ENCODE measurements at regions not wholly inside any gene's neighbourhood (a gene's known extent, or its start where the extent isn't known, plus 50 kb on each side); places are given as distances from the start of the nearest gene placed in this dataset.

DNA sequence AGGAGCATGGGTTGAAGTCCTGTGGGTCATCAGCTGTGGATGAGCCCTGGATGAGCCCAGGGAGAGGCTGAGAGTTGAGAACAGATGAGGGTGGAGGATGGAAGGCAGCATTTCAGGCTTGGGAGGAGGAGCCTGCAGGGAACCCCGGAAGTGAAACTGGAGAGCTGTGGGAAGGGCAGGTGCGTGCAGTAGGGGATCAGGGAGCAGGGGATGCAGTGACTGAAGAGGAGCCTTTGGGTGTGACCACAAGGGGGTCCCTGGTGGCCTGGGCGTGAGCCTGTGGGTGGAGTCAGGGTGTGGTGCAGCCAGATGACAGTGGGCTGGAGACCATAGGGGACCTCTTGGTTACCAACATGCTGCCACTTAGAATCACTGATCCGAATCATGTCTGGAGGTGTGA is 115.5 kb downstream of the PAPOLA start:
- Mint-ChIP-seq H3K9me3 (ENCODE audit: low read depth) (no peaks in the 10 kb centered on the region), H3K4me3 (ENCODE audit: unreplicated experiment) (no peak overlapping the region), H3K36me3 (ENCODE audit: low read depth) (no peaks in the 10 kb centered on the region), H3K27ac (ENCODE audit: unreplicated experiment) (no peak overlapping the region), H3K27me3 (ENCODE audit: low read depth) (peaks cover 27% of the 10 kb centered on the region), H3K4me1 (ENCODE audit: low read depth) (no peaks in the 10 kb centered on the region)
- DNase-seq (ENCODE audit: low spot score) = no peak
- TF ChIP-seq, protein P1, sequence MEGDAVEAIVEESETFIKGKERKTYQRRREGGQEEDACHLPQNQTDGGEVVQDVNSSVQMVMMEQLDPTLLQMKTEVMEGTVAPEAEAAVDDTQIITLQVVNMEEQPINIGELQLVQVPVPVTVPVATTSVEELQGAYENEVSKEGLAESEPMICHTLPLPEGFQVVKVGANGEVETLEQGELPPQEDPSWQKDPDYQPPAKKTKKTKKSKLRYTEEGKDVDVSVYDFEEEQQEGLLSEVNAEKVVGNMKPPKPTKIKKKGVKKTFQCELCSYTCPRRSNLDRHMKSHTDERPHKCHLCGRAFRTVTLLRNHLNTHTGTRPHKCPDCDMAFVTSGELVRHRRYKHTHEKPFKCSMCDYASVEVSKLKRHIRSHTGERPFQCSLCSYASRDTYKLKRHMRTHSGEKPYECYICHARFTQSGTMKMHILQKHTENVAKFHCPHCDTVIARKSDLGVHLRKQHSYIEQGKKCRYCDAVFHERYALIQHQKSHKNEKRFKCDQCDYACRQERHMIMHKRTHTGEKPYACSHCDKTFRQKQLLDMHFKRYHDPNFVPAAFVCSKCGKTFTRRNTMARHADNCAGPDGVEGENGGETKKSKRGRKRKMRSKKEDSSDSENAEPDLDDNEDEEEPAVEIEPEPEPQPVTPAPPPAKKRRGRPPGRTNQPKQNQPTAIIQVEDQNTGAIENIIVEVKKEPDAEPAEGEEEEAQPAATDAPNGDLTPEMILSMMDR (IDR thresholded peaks at IDR 0.05) = no peak

DNA sequence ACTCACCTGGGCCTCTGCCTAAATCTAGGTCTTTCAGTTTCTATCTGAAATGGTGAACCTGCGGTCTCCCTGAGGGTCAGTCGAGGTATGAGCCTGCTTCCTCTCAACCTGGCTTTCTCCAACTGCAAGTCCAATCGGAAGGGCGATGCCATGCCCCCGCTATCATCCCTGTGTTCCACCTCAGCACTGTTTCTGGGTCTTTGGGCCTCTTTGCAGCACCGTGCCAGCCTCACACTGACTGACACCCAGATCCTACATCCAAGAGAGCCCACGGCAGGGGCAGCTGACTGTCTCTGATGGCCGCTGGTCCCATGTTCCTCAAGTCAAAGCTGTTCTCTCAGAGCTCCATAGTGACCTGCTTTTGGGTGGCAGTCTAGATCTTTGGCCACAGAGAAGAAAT is 120.7 kb downstream of the PAPOLA start:
- Mint-ChIP-seq H3K36me3 (ENCODE audit: low read depth) (no peaks in the 10 kb centered on the region), H3K27me3 (ENCODE audit: low read depth) (peaks cover 18% of the 10 kb centered on the region), H3K9me3 (ENCODE audit: low read depth) (no peaks in the 10 kb centered on the region)

DNA sequence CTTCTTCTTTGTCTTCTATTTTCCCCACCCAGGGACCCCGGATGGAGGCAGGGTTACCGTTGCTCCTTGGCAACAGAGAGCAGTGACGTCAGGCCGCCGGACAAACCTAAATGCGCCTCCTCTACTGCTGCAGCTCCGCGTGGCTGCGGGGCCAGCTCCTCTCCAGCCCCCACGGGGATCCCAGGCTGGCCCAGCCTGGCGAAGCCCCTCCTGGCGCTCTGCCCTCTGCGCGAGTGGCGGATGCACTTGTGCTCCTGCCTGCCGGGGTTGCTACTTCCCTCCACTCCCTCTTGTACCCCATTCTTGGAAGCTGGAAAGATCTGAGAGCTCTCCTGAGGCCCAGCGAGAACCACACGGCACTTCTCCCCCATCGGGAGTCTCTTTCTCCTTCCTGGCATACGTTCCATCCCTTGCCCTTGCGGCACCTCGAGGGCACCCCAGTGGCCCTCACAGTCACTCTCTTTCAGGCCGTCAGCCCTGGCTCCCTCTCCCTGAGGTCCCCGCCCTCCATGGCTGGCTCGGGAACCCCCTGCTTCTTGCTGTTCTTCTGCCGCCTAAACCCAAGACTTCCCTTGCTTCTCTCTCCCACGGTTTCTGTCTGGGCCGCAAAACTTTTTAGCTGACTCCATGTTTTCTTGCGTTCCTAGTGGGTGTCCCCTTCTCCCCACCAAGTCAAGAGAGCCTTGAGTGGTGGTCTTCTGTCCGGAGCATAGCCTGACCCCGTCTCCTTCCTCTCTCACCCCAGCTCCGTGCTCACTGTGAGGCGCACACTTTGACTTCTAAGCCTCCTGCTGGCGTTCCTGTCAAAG is 121.7 kb downstream of the PAPOLA start:
- TF ChIP-seq, protein P1 (IDR thresholded peaks at IDR 0.05) = no peak
- no peak overlapping the region for H3K27ac Mint-ChIP-seq (ENCODE audit: unreplicated experiment)
- no peaks in the 10 kb centered on the region for H3K9me3 Mint-ChIP-seq (ENCODE audit: low read depth)
- DNase-seq (ENCODE audit: low spot score) = no peak
- no peaks in the 10 kb centered on the region for H3K4me1 Mint-ChIP-seq (ENCODE audit: low read depth)
- H3K27me3 Mint-ChIP-seq (ENCODE audit: low read depth) = peaks cover 16% of the 10 kb centered on the region
- H3K36me3 Mint-ChIP-seq (ENCODE audit: low read depth) = no peaks in the 10 kb centered on the region
- no peak overlapping the region for H3K4me3 Mint-ChIP-seq (ENCODE audit: unreplicated experiment)

More for the DNA sequence above, 120.7 kb downstream of the PAPOLA start:
- TF ChIP-seq, protein P1 (IDR thresholded peaks at IDR 0.05) = no peak
- no peak overlapping the region for H3K27ac Mint-ChIP-seq (ENCODE audit: unreplicated experiment)
- no peak overlapping the region for H3K4me3 Mint-ChIP-seq (ENCODE audit: unreplicated experiment)
- no peak for DNase-seq (ENCODE audit: low spot score)
- no peaks in the 10 kb centered on the region for H3K4me1 Mint-ChIP-seq (ENCODE audit: low read depth)

DNA sequence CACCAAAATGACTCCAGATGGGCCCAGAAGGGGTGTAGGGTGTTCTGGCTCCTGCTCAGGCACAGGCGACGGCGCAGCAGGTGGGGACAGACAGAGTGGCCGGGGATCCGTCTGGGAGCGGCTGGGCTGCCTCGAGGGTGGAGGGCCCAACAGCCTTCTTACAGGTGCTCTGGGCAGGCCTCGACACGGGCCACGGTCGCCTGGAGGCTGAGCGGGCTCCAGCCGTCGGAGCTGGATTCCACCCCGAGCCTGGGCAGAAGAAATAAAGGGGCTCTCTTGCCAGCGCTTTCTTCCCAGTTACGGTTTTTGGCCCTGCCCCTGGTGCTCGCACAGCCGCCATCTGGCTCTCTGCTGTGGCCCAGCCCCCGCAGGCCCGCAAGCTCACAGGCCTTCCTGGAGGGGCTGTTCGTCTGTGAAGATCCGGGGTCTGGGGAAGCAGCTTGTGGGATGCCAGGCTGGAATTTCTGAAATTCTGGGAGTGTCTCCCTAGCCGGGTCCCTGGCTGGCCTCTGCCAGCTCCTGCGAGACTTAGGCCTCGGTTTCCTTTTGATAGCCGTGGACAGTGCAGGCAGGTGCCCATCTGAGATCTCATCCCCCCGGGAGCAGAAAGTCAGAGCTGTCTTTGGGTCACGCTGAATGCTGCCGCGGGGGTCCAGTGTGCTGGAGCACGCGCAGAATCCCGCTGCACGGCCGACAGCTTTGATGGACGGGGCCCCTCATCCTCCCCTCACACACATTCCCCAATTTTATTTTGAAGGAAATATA is 122.7 kb downstream of the PAPOLA start:
- no peaks in the 10 kb centered on the region for H3K36me3 Mint-ChIP-seq (ENCODE audit: low read depth)

DNA sequence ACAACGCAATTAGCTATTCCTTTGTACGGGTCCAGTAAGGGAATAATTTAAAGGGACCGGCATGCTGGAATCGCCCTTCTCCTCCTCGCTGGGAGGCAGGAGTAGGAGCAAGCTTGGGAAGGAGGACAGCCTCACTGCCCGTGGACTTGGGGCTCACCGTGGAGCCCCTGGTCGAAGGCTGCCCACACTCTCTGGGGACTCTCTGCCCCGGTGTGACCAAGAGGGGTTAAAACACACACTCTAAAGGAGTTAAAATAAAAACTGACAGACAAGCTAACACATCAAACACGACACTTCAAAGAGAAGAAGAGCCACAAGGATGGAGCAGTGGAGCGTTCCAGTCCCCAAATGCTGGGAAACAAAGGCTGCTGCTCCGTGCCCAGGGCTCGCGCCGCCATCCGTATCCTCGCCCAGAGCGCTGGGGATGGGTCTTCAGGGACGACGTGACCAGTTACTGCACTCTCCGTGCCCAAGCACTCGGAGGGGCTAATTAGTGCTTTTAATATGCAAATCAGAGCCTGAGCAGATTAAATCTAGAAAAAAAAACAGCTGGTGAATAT is 123.3 kb downstream of the PAPOLA start:
- DNase-seq (ENCODE audit: low spot score) = no peak
- TF ChIP-seq, protein P1 (IDR thresholded peaks at IDR 0.05) = no peak
- no peaks in the 10 kb centered on the region for H3K4me1 Mint-ChIP-seq (ENCODE audit: low read depth)
- H3K36me3 Mint-ChIP-seq (ENCODE audit: low read depth) = no peaks in the 10 kb centered on the region
- H3K27me3 Mint-ChIP-seq (ENCODE audit: low read depth) = peaks cover 16% of the 10 kb centered on the region
- no peak overlapping the region for H3K4me3 Mint-ChIP-seq (ENCODE audit: unreplicated experiment)
- H3K9me3 Mint-ChIP-seq (ENCODE audit: low read depth) = no peaks in the 10 kb centered on the region
- no peak overlapping the region for H3K27ac Mint-ChIP-seq (ENCODE audit: unreplicated experiment)

More for the DNA sequence above, 122.7 kb downstream of the PAPOLA start:
- DNase-seq (ENCODE audit: low spot score) = no peak
- Mint-ChIP-seq H3K4me3 (ENCODE audit: unreplicated experiment) (no peak overlapping the region), H3K9me3 (ENCODE audit: low read depth) (no peaks in the 10 kb centered on the region), H3K4me1 (ENCODE audit: low read depth) (no peaks in the 10 kb centered on the region), H3K27me3 (ENCODE audit: low read depth) (peaks cover 16% of the 10 kb centered on the region), H3K27ac (ENCODE audit: unreplicated experiment) (no peak overlapping the region)
- TF ChIP-seq, protein P1 (IDR thresholded peaks at IDR 0.05) = no peak

Measured in chondrocyte (in vitro differentiated cells).